ENCODE measurements at regions not wholly inside any gene's neighbourhood (a gene's known extent, or its start where the extent isn't known, plus 50 kb on each side); places are given as distances from the start of the nearest gene placed in this dataset.

DNA sequence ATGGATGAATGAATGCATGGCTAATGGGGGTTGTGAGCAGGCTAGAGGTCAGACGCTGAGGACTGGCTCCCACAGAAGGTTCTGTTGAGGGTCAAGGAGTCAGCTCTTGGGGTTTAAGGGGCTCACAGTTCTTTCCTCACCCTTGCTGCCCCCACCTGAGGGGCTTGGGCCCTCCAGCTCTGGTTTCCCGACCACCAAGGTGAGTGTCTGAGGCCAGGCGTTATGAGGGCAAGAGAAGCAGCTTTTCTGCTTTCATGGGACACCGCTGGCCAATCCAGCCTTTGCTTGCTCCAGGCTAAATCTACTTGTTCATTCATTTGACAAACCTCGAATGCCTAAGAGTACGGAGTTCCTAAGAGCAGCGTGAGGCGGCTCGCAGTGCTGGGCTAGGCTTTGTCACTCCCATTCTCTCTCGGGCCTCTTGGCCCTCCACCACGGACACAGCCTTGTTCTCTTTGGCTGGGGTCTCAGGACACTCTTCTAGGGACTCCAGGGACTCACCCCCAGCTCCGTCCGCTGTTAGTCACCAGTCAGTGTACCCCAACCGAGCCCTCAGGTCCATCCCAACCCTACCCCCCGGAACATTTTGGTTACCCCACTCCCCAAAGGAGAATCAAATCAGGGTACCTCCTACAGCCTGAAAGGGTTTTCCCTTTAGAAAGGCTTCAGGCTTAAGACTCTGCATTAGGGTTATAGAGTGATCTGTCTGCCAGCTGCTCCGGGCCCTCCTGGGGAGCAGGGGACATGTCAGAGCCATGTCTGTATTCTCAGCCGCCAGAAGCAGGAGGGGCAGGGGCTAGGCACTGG, 210.1 kb upstream of the MVB12B start:
- H3K4me3 Mint-ChIP-seq, result no peak overlapping the region
- no peak overlapping the region for H3K27ac Mint-ChIP-seq
- H3K36me3 Mint-ChIP-seq (ENCODE audit: low read depth), result no peaks in the 10 kb centered on the region
- H3K27me3 Mint-ChIP-seq (ENCODE audit: low read depth), result peaks cover 3% of the 10 kb centered on the region
- H3K4me1 Mint-ChIP-seq (ENCODE audit: low read depth), result no peaks in the 10 kb centered on the region
- no peaks in the 10 kb centered on the region for H3K9me3 Mint-ChIP-seq

DNA sequence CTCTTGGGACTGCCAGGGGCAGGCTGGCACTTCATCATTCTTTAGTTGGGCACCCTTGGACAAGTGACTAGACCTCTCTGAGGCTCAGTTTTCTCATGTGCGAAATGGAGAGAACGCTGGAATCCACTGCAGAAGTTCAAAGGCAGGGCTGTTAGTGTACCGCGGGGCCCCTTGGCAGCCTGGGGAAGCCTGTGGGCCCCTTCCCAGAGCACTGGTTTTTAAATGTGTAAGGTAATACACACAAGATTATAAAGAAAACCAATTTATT, 209.5 kb upstream of the MVB12B start:
- peaks cover 3% of the 10 kb centered on the region for H3K27me3 Mint-ChIP-seq (ENCODE audit: low read depth)
- no peaks in the 10 kb centered on the region for H3K9me3 Mint-ChIP-seq
- H3K36me3 Mint-ChIP-seq (ENCODE audit: low read depth), result no peaks in the 10 kb centered on the region
- no peak overlapping the region for H3K27ac Mint-ChIP-seq
- H3K4me3 Mint-ChIP-seq, result no peak overlapping the region
- no peaks in the 10 kb centered on the region for H3K4me1 Mint-ChIP-seq (ENCODE audit: low read depth)

DNA sequence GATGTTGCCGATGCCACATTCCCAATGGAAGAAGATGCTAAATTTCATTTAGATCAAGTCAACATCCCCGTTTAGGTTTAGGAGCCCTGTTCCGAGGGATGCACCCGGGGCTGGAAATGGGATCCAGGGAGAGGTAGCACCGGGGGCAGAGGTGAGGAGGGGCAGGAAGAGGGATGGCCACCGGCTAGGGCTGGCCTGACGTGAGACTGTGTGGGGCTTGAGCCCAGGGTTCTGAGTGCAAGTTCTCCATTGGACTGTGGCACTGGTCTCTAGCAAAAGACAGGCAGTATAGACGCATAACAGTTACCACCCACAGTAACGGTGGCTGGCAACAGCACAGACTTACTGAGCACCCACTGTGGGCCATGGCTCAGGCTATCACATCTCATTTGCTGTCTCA, 209.0 kb upstream of the MVB12B start:
- peaks cover 3% of the 10 kb centered on the region for H3K27me3 Mint-ChIP-seq (ENCODE audit: low read depth)
- no peaks in the 10 kb centered on the region for H3K36me3 Mint-ChIP-seq (ENCODE audit: low read depth)
- H3K9me3 Mint-ChIP-seq, result no peaks in the 10 kb centered on the region
- no peak overlapping the region for H3K27ac Mint-ChIP-seq
- H3K4me1 Mint-ChIP-seq (ENCODE audit: low read depth), result no peaks in the 10 kb centered on the region
- H3K4me3 Mint-ChIP-seq, result no peak overlapping the region

DNA sequence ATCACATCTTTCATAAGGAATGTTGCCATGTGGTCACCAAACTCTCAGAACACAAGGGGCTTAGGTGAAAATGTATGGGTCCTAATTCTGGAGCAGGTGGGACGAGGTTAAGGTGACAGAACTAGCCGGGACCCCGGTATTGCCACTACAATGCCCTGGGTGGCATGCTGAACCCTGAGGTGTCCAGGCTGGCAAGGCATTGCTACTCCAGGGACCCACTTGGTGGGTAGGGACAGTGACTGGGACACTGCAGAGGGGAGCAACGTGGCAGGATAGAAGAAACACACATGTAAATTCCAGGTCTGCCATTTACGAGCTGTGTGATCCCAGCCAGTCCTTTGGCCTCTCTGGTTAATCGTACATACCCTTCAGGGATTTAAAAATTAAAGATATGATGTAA, 206.9 kb upstream of the MVB12B start:
- H3K4me1 Mint-ChIP-seq (ENCODE audit: low read depth), result no peaks in the 10 kb centered on the region
- no peaks in the 10 kb centered on the region for H3K9me3 Mint-ChIP-seq
- no peak overlapping the region for H3K27ac Mint-ChIP-seq
- H3K27me3 Mint-ChIP-seq (ENCODE audit: low read depth), result peaks cover 6% of the 10 kb centered on the region
- H3K4me3 Mint-ChIP-seq, result no peak overlapping the region
- H3K36me3 Mint-ChIP-seq (ENCODE audit: low read depth), result no peaks in the 10 kb centered on the region

DNA sequence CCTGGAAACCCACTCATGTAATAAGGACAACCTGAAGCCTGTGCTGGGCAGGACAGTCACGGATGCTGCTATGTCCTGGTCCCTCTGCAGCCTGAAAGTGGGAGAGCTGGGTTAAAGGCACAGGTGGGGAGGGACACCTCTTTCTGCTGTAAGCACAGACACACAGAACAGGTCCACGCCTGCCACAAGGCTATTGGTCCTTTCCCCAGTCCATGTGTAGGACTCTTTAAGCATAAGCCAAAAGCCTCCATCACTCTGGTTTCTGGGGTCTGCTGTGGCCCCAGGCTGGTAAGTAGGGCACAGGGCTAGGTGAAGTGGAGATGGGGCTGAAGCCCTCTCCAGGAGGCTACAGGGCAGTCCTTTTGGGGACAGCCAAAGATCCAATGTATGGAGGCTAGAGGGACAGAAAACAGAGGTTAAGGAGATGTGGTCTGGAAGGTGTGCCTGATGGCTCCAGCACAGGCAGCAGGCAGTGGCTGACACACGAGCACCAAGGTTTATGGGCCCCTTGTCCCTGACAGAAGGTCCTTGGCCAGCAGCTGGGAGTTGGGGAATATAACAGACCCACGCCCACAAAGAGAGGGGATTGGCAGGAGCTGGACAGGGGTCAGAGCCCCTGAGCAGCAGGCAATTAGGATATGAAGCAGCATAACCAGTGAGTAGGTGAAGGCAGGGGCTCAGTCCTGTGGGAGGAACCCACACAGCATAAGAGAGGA, 203.6 kb upstream of the MVB12B start:
- H3K27me3 Mint-ChIP-seq (ENCODE audit: low read depth), result peaks cover 11% of the 10 kb centered on the region
- H3K4me3 Mint-ChIP-seq, result no peak overlapping the region
- H3K9me3 Mint-ChIP-seq, result no peaks in the 10 kb centered on the region
- no peaks in the 10 kb centered on the region for H3K36me3 Mint-ChIP-seq (ENCODE audit: low read depth)
- H3K4me1 Mint-ChIP-seq (ENCODE audit: low read depth), result no peaks in the 10 kb centered on the region
- no peak overlapping the region for H3K27ac Mint-ChIP-seq

DNA sequence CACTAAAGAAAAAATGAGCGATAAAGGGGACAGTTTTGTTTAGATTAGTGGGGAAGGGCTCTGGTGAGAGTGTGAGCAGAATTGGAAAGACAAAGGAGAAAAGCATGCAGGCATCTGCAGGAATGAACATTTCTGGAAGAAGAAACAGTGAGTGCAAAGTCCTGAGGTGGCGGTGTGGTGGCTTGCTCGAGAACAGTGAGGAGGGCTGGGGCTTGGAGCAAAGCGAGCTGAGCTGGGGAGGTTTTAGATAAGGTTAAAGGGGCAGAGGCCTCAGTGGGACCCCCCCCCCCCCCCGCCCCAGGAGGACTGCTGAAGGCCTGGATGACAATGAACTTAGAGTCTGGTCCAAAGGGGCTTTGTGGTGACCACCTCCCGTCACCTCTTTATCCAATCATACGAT, 202.7 kb upstream of the MVB12B start:
- Mint-ChIP-seq H3K4me1 (ENCODE audit: low read depth) (no peaks in the 10 kb centered on the region), H3K27ac (no peak overlapping the region), H3K27me3 (ENCODE audit: low read depth) (peaks cover 11% of the 10 kb centered on the region), H3K9me3 (no peaks in the 10 kb centered on the region), H3K4me3 (no peak overlapping the region), H3K36me3 (ENCODE audit: low read depth) (no peaks in the 10 kb centered on the region)

DNA sequence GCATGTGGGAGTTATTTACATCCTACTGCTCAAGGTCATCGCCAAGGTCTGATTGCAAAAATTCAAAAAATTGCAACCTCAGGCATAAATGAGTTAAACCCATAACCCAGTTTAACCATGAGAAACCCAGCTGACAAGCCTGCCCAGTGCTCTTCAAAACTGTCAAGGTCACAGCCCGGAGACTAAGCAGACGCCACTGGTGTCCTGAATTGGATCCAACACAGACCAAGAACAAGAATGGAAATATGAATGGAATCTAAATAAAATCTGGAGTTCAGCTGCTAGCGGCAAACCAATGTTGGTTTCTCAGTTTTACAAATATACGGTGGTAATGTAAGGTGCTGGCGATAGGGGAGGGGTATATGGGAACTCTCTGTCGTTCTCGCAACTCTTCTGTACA, 201.5 kb upstream of the MVB12B start:
- H3K27me3 Mint-ChIP-seq (ENCODE audit: low read depth), result peaks cover 9% of the 10 kb centered on the region
- no peak overlapping the region for H3K4me3 Mint-ChIP-seq
- no peaks in the 10 kb centered on the region for H3K4me1 Mint-ChIP-seq (ENCODE audit: low read depth)
- H3K27ac Mint-ChIP-seq, result no peak overlapping the region
- H3K36me3 Mint-ChIP-seq (ENCODE audit: low read depth), result no peaks in the 10 kb centered on the region
- H3K9me3 Mint-ChIP-seq, result no peaks in the 10 kb centered on the region

DNA sequence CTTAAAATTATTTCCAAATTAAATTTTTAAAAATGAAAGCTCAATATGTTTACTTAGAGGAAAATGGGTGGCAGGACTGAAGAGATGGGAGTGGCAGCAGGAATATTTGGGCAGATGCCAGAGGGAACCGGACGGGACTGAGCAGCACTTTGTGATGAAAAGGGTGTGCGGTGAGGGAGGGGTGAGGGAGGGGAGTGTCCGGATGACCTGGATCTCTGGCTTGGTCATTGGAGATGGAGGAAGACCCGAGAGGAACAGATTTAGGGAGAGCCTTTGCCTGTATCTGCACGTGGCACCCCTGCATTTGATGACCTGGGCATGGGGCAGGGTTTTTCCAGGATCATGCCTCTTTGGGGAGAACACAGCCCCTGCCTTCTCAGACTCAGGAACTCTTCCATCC, 201.1 kb upstream of the MVB12B start:
- H3K36me3 Mint-ChIP-seq (ENCODE audit: low read depth), result no peaks in the 10 kb centered on the region
- H3K4me1 Mint-ChIP-seq (ENCODE audit: low read depth), result no peaks in the 10 kb centered on the region
- H3K27me3 Mint-ChIP-seq (ENCODE audit: low read depth), result peaks cover 8% of the 10 kb centered on the region
- no peaks in the 10 kb centered on the region for H3K9me3 Mint-ChIP-seq
- no peak overlapping the region for H3K4me3 Mint-ChIP-seq
- no peak overlapping the region for H3K27ac Mint-ChIP-seq

DNA sequence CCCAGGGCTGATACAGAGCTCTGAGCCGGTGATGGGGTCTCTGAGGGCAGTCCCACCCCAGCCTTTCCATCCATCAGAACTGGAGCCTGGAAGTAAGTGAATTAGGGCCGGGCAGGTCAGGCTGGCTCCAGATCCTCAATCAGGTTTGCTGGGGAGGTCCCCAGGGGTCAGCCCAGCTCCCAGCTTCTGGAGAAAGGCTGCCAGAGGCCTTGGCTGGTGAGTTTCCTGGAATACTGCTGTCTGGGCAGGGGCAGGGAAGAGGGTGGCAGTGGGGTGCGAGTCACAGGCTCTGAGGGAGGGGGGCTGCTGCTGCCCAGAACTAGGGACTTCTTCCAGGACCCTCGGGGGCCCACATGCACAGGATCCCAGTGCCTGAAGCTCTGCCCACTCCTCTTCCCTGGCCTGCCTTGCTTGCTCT, 200.6 kb upstream of the MVB12B start:
- H3K9me3 Mint-ChIP-seq, result no peaks in the 10 kb centered on the region
- no peak overlapping the region for H3K4me3 Mint-ChIP-seq
- H3K4me1 Mint-ChIP-seq (ENCODE audit: low read depth), result no peaks in the 10 kb centered on the region
- H3K27me3 Mint-ChIP-seq (ENCODE audit: low read depth), result peaks cover 8% of the 10 kb centered on the region
- no peaks in the 10 kb centered on the region for H3K36me3 Mint-ChIP-seq (ENCODE audit: low read depth)
- H3K27ac Mint-ChIP-seq, result no peak overlapping the region

DNA sequence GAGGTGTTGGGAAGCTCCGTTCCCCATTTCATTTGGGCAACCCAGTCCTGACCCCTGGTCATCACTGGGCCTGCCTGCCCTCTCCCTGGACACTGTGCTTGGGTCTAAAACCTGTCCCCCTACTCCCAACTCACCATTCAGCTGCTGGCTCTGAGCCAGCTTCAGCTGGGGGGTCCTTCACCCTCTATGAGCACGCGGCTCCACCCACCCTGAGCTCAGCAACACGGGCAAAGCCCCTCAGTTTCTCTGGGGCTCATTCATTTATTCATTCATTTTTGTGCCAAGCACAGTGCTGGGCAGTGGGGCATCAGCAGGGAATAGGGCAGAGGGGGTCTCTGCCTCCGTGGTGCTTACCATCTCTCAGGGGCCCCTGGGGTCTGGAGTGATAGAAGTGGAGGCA, 199.8 kb upstream of the MVB12B start:
- no peak overlapping the region for H3K4me3 Mint-ChIP-seq
- no peaks in the 10 kb centered on the region for H3K36me3 Mint-ChIP-seq (ENCODE audit: low read depth)

DNA sequence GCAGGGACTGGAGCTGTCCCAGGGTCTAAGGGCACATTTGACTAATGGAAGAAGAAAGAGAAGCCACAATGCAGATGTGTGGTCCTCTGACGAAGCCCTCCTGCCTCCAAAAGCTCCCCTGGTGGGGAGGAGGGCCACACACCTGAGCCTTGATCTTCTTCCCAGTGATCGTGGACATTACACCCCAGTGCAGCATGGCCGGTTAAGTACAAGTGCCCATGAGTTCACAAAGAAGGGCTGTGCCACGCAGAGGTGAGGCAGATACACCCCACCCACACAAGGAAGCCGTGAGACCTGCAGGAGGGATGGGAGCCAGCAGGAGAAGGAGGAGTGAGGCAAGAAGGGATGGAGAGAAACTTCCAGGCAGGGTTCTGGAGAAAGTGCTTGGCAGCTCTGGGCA, 199.0 kb upstream of the MVB12B start:
- no peaks in the 10 kb centered on the region for H3K9me3 Mint-ChIP-seq
- no peak overlapping the region for H3K27ac Mint-ChIP-seq
- H3K4me1 Mint-ChIP-seq (ENCODE audit: low read depth), result no peaks in the 10 kb centered on the region
- no peak overlapping the region for H3K4me3 Mint-ChIP-seq
- H3K27me3 Mint-ChIP-seq (ENCODE audit: low read depth), result peaks cover 15% of the 10 kb centered on the region
- H3K36me3 Mint-ChIP-seq (ENCODE audit: low read depth), result no peaks in the 10 kb centered on the region

More for the DNA sequence above, 199.8 kb upstream of the MVB12B start:
- H3K9me3 Mint-ChIP-seq, result no peaks in the 10 kb centered on the region
- H3K4me1 Mint-ChIP-seq (ENCODE audit: low read depth), result no peaks in the 10 kb centered on the region
- H3K27me3 Mint-ChIP-seq (ENCODE audit: low read depth), result peaks cover 10% of the 10 kb centered on the region
- H3K27ac Mint-ChIP-seq, result no peak overlapping the region

DNA sequence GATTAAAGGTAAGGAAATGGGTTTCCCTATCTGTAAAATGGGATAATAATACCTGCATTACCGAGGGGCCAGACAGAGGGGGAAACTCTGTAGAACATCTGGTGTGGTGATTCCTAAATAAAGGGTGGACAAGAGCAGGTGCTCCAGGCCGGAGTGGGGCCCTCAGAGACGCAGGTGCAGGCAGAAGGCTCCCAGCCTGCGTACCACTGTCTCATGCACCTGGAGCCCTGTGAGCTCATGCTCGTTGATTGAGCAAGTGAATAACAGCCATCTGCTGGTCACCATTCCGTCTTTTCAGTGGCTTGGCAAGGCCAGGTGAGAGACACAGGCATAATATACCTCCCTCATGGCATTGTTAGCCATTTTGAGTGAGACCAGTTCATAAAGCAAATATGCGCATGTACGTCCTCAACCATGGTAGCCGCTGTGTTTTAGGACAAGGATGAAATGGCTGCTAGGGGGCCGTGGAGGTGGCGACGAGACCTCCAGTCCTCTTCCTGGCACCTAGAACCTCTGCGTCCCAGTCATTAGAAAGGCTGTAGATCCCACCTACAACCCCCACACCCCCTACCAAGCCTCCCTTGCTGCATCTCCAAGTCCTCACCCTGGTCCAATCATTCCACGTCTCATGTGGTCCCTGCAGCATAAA, 198.0 kb upstream of the MVB12B start:
- no peak overlapping the region for H3K27ac Mint-ChIP-seq
- no peaks in the 10 kb centered on the region for H3K4me1 Mint-ChIP-seq (ENCODE audit: low read depth)
- H3K4me3 Mint-ChIP-seq, result no peak overlapping the region
- H3K36me3 Mint-ChIP-seq (ENCODE audit: low read depth), result no peaks in the 10 kb centered on the region
- no peaks in the 10 kb centered on the region for H3K9me3 Mint-ChIP-seq
- peaks cover 19% of the 10 kb centered on the region for H3K27me3 Mint-ChIP-seq (ENCODE audit: low read depth)

DNA sequence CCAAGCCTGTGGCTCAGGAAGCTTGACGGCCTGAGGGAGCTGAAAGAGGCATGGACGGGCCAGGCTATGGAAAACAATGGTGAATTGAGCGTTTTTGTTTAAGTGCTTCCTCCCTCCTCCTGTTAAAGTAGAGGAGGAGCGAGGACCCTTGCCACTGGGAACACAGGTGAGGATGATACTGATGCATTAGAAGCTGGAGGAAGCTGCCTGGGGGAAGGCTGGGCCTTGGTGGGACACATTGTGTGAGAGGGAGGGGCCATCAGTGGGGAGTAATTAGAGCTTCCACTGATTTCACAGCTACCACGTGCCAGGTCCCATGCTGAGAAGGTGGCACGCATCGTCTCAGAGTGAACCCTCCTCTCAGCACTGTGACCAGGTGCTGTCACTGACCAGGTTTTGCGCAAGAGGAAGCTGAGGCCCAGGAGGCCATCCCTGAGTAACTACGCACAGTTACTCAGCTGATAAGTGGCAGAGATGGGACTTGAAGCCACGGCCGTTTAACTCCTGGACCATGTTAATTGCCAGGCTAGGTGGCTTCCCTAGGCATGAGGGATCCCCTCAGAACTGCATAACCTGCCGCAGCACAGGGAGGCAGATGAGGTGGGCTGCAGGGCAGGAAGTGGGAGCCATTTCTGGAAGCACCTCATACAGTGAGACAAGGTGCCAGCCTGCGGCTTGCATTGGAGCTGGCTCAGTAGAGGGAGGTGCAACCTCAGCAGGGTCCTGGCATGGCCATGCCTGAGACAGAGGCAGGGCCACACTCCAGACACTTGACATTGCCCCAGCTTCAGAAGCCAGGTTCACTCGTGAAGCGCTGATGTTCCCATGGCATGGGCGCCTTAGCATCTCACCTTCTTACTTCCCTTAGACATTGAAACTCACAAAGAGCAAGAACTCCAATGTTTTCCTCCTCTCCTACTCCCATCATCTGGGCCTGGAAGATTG, 195.3 kb upstream of the MVB12B start:
- Mint-ChIP-seq H3K4me1 (ENCODE audit: low read depth) (no peaks in the 10 kb centered on the region), H3K27me3 (ENCODE audit: low read depth) (peaks cover 18% of the 10 kb centered on the region), H3K4me3 (no peak overlapping the region), H3K27ac (no peak overlapping the region), H3K9me3 (no peaks in the 10 kb centered on the region), H3K36me3 (ENCODE audit: low read depth) (no peaks in the 10 kb centered on the region)

DNA sequence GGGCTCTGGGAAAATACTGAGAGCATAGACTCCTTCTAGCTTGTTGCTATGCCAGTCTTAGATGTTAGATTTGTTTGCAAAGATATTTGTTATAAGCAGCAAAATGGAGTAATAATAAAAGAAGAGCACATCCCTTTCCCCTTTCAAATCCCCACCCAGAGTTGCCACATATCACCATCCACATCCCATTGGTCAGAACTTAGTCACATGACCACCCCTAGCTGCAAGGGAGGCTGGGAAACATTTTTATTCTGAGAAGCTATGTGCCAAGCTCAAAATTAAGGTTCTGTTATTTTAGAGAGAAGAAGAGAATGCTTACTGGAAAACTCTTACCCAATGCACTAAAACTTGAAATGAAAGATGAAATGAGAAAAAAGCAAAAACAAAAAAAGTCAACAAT, 193.9 kb upstream of the MVB12B start:
- H3K27me3 Mint-ChIP-seq (ENCODE audit: low read depth), result peaks cover 16% of the 10 kb centered on the region
- peaks cover 5% of the 10 kb centered on the region for H3K9me3 Mint-ChIP-seq
- no peaks in the 10 kb centered on the region for H3K36me3 Mint-ChIP-seq (ENCODE audit: low read depth)
- no peak overlapping the region for H3K27ac Mint-ChIP-seq
- H3K4me1 Mint-ChIP-seq (ENCODE audit: low read depth), result no peaks in the 10 kb centered on the region
- H3K4me3 Mint-ChIP-seq, result no peak overlapping the region
